Fibroblast of upper back skin (primary cell): ENCODE measurements at regions not wholly inside any gene's neighbourhood (a gene's known extent, or its start where the extent isn't known, plus 50 kb on each side); places are given as distances from the start of the nearest gene placed in this dataset.

ENCODE experiments used
- DNase-seq: peaks from one replicate; pipeline ENCODE4 v3.0.0-alpha.2; 2013

DNA sequence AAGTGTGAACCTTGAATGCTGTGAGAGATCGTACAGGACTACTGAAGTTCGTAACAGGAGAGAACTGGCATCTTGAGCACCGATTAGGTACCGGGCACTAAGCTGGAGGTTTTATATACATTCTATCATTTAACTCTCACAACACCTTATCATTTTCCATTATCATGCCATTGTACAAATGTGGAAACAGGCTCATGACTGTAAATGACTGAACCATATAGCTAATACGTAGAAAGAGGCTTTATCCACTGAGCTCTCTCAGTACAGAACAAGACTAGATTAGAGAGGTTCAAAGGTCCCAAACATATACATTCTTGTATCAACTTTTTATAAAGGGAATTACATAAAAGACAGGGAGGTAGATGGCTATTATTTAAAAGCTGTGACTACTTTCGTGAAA, 130.6 kb downstream of the CEP57L1 start:
- DNase-seq: no peak

- no peak for DNase-seq
These were observed 129.7 kb downstream of the CEP57L1 start for GRCh38 chr6:109224994-109225393.

- no peak for DNase-seq
These were observed 129.0 kb downstream of the CEP57L1 start for GRCh38 chr6:109224107-109224875.

GRCh38 chr6:109222848-109223247, 127.5 kb downstream of the CEP57L1 start:
- no peak for DNase-seq

- DNase-seq: no peak
These were observed 126.4 kb downstream of the CEP57L1 start for GRCh38 chr6:109221543-109222195.
